COR-L47 (cell line): ENCODE measurements at regions not wholly inside any gene's neighbourhood (a gene's known extent, or its start where the extent isn't known, plus 50 kb on each side); places are given as distances from the start of the nearest gene placed in this dataset.

ENCODE experiments used
- DNase-seq: peaks from one replicate; lab custom pipeline; 2025; lab: John Stamatoyannopoulos, UW

- DNase-seq: no peak
These were observed 222.3 kb upstream of the BOD1L1 start for GRCh38 chr4:13849778-13850177.

GRCh38 chr4:13851085-13851940 lies 223.8 kb upstream of the BOD1L1 start:
- DNase-seq: no peak

- DNase-seq: no peak
These were observed 224.9 kb upstream of the BOD1L1 start for GRCh38 chr4:13852411-13852810.

- DNase-seq: no peak
These were observed 228.9 kb upstream of the BOD1L1 start for GRCh38 chr4:13856387-13856786.

- DNase-seq: no peak
These were observed 229.9 kb upstream of the BOD1L1 start for GRCh38 chr4:13857397-13857796.

- DNase-seq: no peak
These were observed 230.3 kb upstream of the BOD1L1 start for GRCh38 chr4:13857800-13858199.

GRCh38 chr4:13859423-13859822 lies 231.9 kb upstream of the BOD1L1 start:
- DNase-seq: no peak

- DNase-seq: no peak
These were observed 232.6 kb upstream of the BOD1L1 start for GRCh38 chr4:13860126-13860525.

- DNase-seq: no peak
These were observed 238.5 kb upstream of the BOD1L1 start for GRCh38 chr4:13865871-13866669.

GRCh38 chr4:13866881-13867280 lies 239.4 kb upstream of the BOD1L1 start:
- DNase-seq: no peak

- DNase-seq: no peak
These were observed 244.6 kb upstream of the BOD1L1 start for GRCh38 chr4:13872155-13872554.

- DNase-seq: no peak
These were observed 245.4 kb upstream of the BOD1L1 start for GRCh38 chr4:13872955-13873354.

GRCh38 chr4:13875181-13875580 lies 247.7 kb upstream of the BOD1L1 start:
- no peak for DNase-seq

GRCh38 chr4:13876131-13876530 lies 248.6 kb upstream of the BOD1L1 start:
- no peak for DNase-seq

- DNase-seq: no peak
These were observed 249.4 kb upstream of the BOD1L1 start for GRCh38 chr4:13876940-13877339.

- DNase-seq: no peak
These were observed 250.1 kb upstream of the BOD1L1 start for GRCh38 chr4:13877626-13878025.

- DNase-seq: no peak
These were observed 254.4 kb upstream of the BOD1L1 start for GRCh38 chr4:13881892-13882291.

GRCh38 chr4:13887010-13887409 lies 259.5 kb upstream of the BOD1L1 start:
- no peak for DNase-seq

GRCh38 chr4:13888112-13888511 lies 260.6 kb upstream of the BOD1L1 start:
- DNase-seq: no peak

- no peak for DNase-seq
These were observed 264.0 kb upstream of the BOD1L1 start for GRCh38 chr4:13891544-13891939.

- no peak for DNase-seq
These were observed 265.2 kb upstream of the BOD1L1 start for GRCh38 chr4:13892739-13893105.

- no peak for DNase-seq
These were observed 265.7 kb upstream of the BOD1L1 start for GRCh38 chr4:13893211-13893610.

GRCh38 chr4:13893987-13894386 lies 266.5 kb upstream of the BOD1L1 start:
- DNase-seq: no peak
